A549 (cell line): ENCODE measurements at regions not wholly inside any gene's neighbourhood (a gene's known extent, or its start where the extent isn't known, plus 50 kb on each side); places are given as distances from the start of the nearest gene placed in this dataset.

ENCODE experiments used
- ATAC-seq, 2 experiments: fragments of 200-7000 bp in 1 of 2; fragments of >200 bp in 1 of 2; cut with Nextera tagmentation in 1 of 2; cut with Tn5 transposase in 1 of 2; 3 replicates each; pipeline versions ENCODE4 v1.8.0 to v1.9.1; 2018 to 2020; ENCODE audit warnings: mild to moderate bottlenecking in 1 of 2, moderate library complexity in 1 of 2
- CTCF ChIA-PET: fragments of 300-600 bp; sonication (Branson Sonifier 250); formaldehyde crosslinking; extraction: SDS; loops from one replicate; lab custom pipeline; 2021; ENCODE audit warnings: antibody characterized with exemption, inconsistent platforms; lab: Yijun Ruan, JAX
- POLR2A ChIA-PET: fragments of 350-600 bp; formaldehyde crosslinking; extraction: SDS; loops from one replicate; lab custom pipeline; 2021; ENCODE audit warnings: antibody characterized with exemption, inconsistent platforms; lab: Yijun Ruan, JAX
- DNase-seq, 2 experiments: peaks; one replicate each; pipeline versions ENCODE4 v3.0.0 to v3.0.0-alpha.2; 2011 to 2016; ENCODE audit warnings: low read depth in 1 of 2, low spot score in 1 of 2
- FAIRE-seq: peaks from 2 replicates; lab custom pipeline; 2011; peaks lifted over from hg19 to GRCh38; lab: Jason Lieb, UNC
- H3K27ac ChIP-seq, 2 experiments: fragments of >200 bp; sonication (Bioruptor Twin); formaldehyde crosslinking; 3 replicates each; pipeline ENCODE4 v1.5.1; 2016 to 2017
- H3K4me1 ChIP-seq: fragments of >200 bp; sonication (Bioruptor Twin); formaldehyde crosslinking; 3 replicates; pipeline ENCODE4 v1.6.1; 2016
- H3K4me2 ChIP-seq: fragments of >200 bp; sonication (Bioruptor Twin); formaldehyde crosslinking; 3 replicates; pipeline ENCODE4 v1.6.1; 2016
- H3K4me3 ChIP-seq: fragments of >200 bp; sonication (Bioruptor Twin); formaldehyde crosslinking; 3 replicates; pipeline ENCODE4 v1.5.1; 2016
- H3K9me3 ChIP-seq: fragments of >200 bp; sonication (Bioruptor Twin); formaldehyde crosslinking; 3 replicates; pipeline ENCODE4 v1.6.1; 2016
- ATOH8 ChIP-seq: fragments of 250-450 bp; sonication (Bioruptor Pico); IDR thresholded peaks from 2 replicates; pipeline ENCODE4 v1.5.0; 2020; ENCODE audit warnings: low read depth, mild to moderate bottlenecking, moderate library complexity
- CBX8 ChIP-seq: fragments of 200-600 bp; sonication (generic); IDR thresholded peaks from 2 replicates; pipeline ENCODE4 v1.6.1; 2016
- CEBPB ChIP-seq, 2 experiments: fragments of >200 bp in 1 of 2; sonication (Bioruptor Twin) in 1 of 2; formaldehyde crosslinking in 1 of 2; IDR thresholded peaks; 2 replicates each; pipeline ENCODE4 v1.6.1; 2012 to 2016
- CHD4 ChIP-seq: fragments of 200-600 bp; sonication (generic); IDR thresholded peaks from 2 replicates; pipeline ENCODE4 v1.6.1; 2016; ENCODE audit warnings: antibody characterized with exemption, mild to moderate bottlenecking, borderline replicate concordance
- CTCF ChIP-seq: fragments of >200 bp; sonication (Bioruptor Twin); formaldehyde crosslinking; IDR thresholded peaks from 3 replicates; pipeline ENCODE4 v1.5.1; 2016
- E2F6 ChIP-seq: IDR thresholded peaks from 2 replicates; pipeline ENCODE4 v1.6.1; 2012; ENCODE audit warnings: low read depth, borderline replicate concordance
- ESRRA ChIP-seq: fragments of 150-350 bp; IDR thresholded peaks from 2 replicates; pipeline ENCODE4 v1.6.1; 2014; ENCODE audit warnings: mild to moderate bottlenecking, low read length, borderline replicate concordance
- FOSL2 ChIP-seq, 2 experiments: fragments of 450-650 bp in 1 of 2; fragments of >200 bp in 1 of 2; sonication (Bioruptor Twin) in 1 of 2; formaldehyde crosslinking; IDR thresholded peaks; 2 replicates each; pipeline versions ENCODE4 v1.5.0 to v1.6.1; 2016 to 2020; ENCODE audit warnings: mild to moderate bottlenecking in 1 of 2, moderate library complexity in 1 of 2
- HDAC2 ChIP-seq: fragments of 200-600 bp; sonication (generic); IDR thresholded peaks from 2 replicates; pipeline ENCODE4 v1.6.1; 2016
- HEYL ChIP-seq: fragments of 250-450 bp; sonication (Bioruptor Pico); IDR thresholded peaks from 2 replicates; pipeline ENCODE4 v1.8.0; 2021; ENCODE audit warnings: mild to moderate bottlenecking, moderate library complexity
- HOXA7 ChIP-seq: fragments of 250-450 bp; sonication (Bioruptor Pico); IDR thresholded peaks from 2 replicates; pipeline ENCODE4 v1.5.0; 2020; ENCODE audit warnings: mild to moderate bottlenecking, moderate library complexity
- HOXB5 ChIP-seq: fragments of 250-450 bp; sonication (Bioruptor Pico); IDR thresholded peaks from 2 replicates; pipeline ENCODE4 v1.5.0; 2020; ENCODE audit warnings: mild to moderate bottlenecking, moderate library complexity
- JUNB ChIP-seq: fragments of >200 bp; sonication (Bioruptor Twin); formaldehyde crosslinking; IDR thresholded peaks from 2 replicates; pipeline ENCODE4 v1.6.1; 2016
- KDM5A ChIP-seq: fragments of 200-600 bp; sonication (generic); IDR thresholded peaks from 2 replicates; pipeline ENCODE4 v1.6.1; 2016; ENCODE audit warnings: antibody characterized with exemption, mild to moderate bottlenecking
- MAX ChIP-seq: IDR thresholded peaks from 2 replicates; pipeline ENCODE4 v1.6.1; 2012
- NFE2L2 ChIP-seq: fragments of 150-350 bp; conservative IDR thresholded peaks from 2 replicates; pipeline ENCODE4 v1.6.1; 2014; ENCODE audit warnings: low read length
- NPAS2 ChIP-seq: fragments of 250-450 bp; sonication (Bioruptor Pico); IDR thresholded peaks from 2 replicates; pipeline ENCODE4 v1.8.0; 2022; ENCODE audit warnings: mild to moderate bottlenecking, moderate library complexity, borderline replicate concordance
- POLR2A ChIP-seq: IDR thresholded peaks from 2 replicates; pipeline ENCODE4 v1.6.1; 2012; ENCODE audit warnings: mild to moderate bottlenecking, low read length
- POLR2AphosphoS2 ChIP-seq: conservative IDR thresholded peaks from 2 replicates; pipeline ENCODE4 v1.6.1; 2012; ENCODE audit warnings: low read length, improper control_type of control experiment, inconsistent platforms
- RAD21 ChIP-seq, 2 experiments: fragments of >200 bp in 1 of 2; sonication (Bioruptor Twin) in 1 of 2; formaldehyde crosslinking in 1 of 2; IDR thresholded peaks in 1 of 2; conservative IDR thresholded peaks in 1 of 2; 2 replicates in 1 of 2; 3 replicates in 1 of 2; pipeline ENCODE4 v1.6.1; 2012 to 2018; ENCODE audit warnings: inconsistent platforms in 1 of 2
- RFX5 ChIP-seq: fragments of 450-650 bp; IDR thresholded peaks from 2 replicates; pipeline ENCODE4 v1.7.1; 2014; ENCODE audit warnings: antibody characterized with exemption, mild to moderate bottlenecking, moderate library complexity
- RNF2 ChIP-seq: fragments of 200-600 bp; sonication (generic); IDR thresholded peaks from 2 replicates; pipeline ENCODE4 v1.6.1; 2016; ENCODE audit warnings: low read depth, mild to moderate bottlenecking, antibody characterized with exemption, moderate library complexity, borderline replicate concordance
- SMC3 ChIP-seq: fragments of >200 bp; sonication (Bioruptor Twin); formaldehyde crosslinking; IDR thresholded peaks from 3 replicates; pipeline ENCODE4 v1.6.1; 2018; ENCODE audit warnings: inconsistent platforms
- SREBF2 ChIP-seq: fragments of 450-650 bp; IDR thresholded peaks from 2 replicates; pipeline ENCODE4 v1.6.1; 2014; ENCODE audit warnings: mild to moderate bottlenecking, moderate library complexity
- TP53 ChIP-seq: fragments of 250-450 bp; sonication (Bioruptor Pico); IDR thresholded peaks from 2 replicates; pipeline ENCODE4 v1.5.0; 2021; ENCODE audit warnings: mild to moderate bottlenecking, moderate library complexity
- ZC3H11A ChIP-seq: fragments of 450-650 bp; IDR thresholded peaks from 2 replicates; pipeline ENCODE4 v1.6.1; 2014; ENCODE audit warnings: antibody characterized with exemption, mild to moderate bottlenecking
- ZNF302 ChIP-seq: fragments of 250-450 bp; sonication (Bioruptor Pico); IDR thresholded peaks from 2 replicates; pipeline ENCODE4 v1.9.0; 2021; ENCODE audit warnings: inconsistent platforms, mild to moderate bottlenecking, moderate library complexity
- WGBS: methylation state at CpG from one replicate; pipeline ENCODE4 v1.1.6; 2017; ENCODE audit errors: missing lambda C conversion rate; 5-methylcytosine and 5-hydroxymethylcytosine counted together

- TF ChIP-seq HEYL (CRISPR knock-in tag) (no peak), ZC3H11A (no peak), ZNF302 (CRISPR knock-in tag) (no peak), RNF2 (no peak), ESRRA (no peak), TP53 (CRISPR knock-in tag) (no peak), POLR2A (no peak), SREBF2 (no peak), HOXA7 (CRISPR knock-in tag) (no peak), CTCF (no peak), SMC3 (no peak), RFX5 (no peak), NPAS2 (no peak), POLR2AphosphoS2 (no peak), RAD21 (conservative IDR thresholded peaks at IDR 0.05 in 1 of 2, IDR thresholded peaks at IDR 0.05 in 1 of 2) (no peak), HOXB5 (CRISPR knock-in tag) (no peak), MAX (no peak)
- TF ChIP-seq, all 56 proteins: peak for 0
- 70% methylated on average over 4 of the region's 4 CpGs for WGBS
- no peak for DNase-seq
- no peaks in the 10 kb centered on the region for H3K9me3 ChIP-seq
- FAIRE-seq = no peak
- H3K4me2 ChIP-seq = no peak overlapping the region
- H3K4me3 ChIP-seq = no peak overlapping the region
- no peaks in the 10 kb centered on the region for H3K4me1 ChIP-seq
- no peak overlapping the region for H3K27ac ChIP-seq
- ATAC-seq = no peak
- ChIA-PET CTCF (no interaction called here), POLR2A (no interaction called here)
Measured at GRCh38 chr17:65368341-65368740, 193.1 kb downstream of the AXIN2 start.

- Histone ChIP-seq H3K4me2 (no peak overlapping the region), H3K9me3 (no peaks in the 10 kb centered on the region), H3K4me3 (no peak overlapping the region)
- CTCF ChIA-PET = interaction anchor here (1.2 to 1.5 kb wide), 3 partner anchors 13 to 135 kb away, joined by 3 to 5 read pairs (median 5); no protein-coding TSS in a partner anchor
- no peak for ATAC-seq
- no peak for FAIRE-seq
- POLR2A ChIA-PET = no interaction called here
- DNase-seq = no peak
- TF ChIP-seq ESRRA (no peak), HEYL (CRISPR knock-in tag) (no peak), E2F6 (no peak), NFE2L2 (no peak)
- TF ChIP-seq, all 56 proteins: peak for 0
- Histone ChIP-seq H3K4me1 (no peaks in the 10 kb centered on the region), H3K27ac (no peak overlapping the region)
- WGBS = 58% methylated on average over 15 of the region's 15 CpGs
Measured at GRCh38 chr17:65366102-65366844, 195.2 kb downstream of the AXIN2 start.

- Histone ChIP-seq H3K4me2 (no peak overlapping the region), H3K4me3 (no peak overlapping the region), H3K4me1 (no peaks in the 10 kb centered on the region), H3K9me3 (no peaks in the 10 kb centered on the region), H3K27ac (no peak overlapping the region)
- ATAC-seq = no peak
- ChIA-PET POLR2A (interaction anchor here (0.6 kb wide), 1 partner anchor 121 kb away, joined by 3 read pairs; no protein-coding TSS in a partner anchor), CTCF (interaction anchor here (0.6 to 1.8 kb wide), 8 partner anchors 10 to 517 kb away, joined by 3 to 7 read pairs (median 4); no protein-coding TSS in a partner anchor)
- WGBS = 67% methylated on average over 11 of the region's 11 CpGs
- FAIRE-seq = no peak
- TF ChIP-seq POLR2A = no peak
- TF ChIP-seq SMC3 = no peak
- no peak for TF ChIP-seq JUNB
- TF ChIP-seq E2F6 = no peak
- no peak for TF ChIP-seq POLR2AphosphoS2
- TF ChIP-seq CHD4 = no peak
- TF ChIP-seq HOXB5 (CRISPR knock-in tag) = no peak
- TF ChIP-seq HEYL (CRISPR knock-in tag) = no peak
- TF ChIP-seq ZC3H11A = no peak
- TF ChIP-seq ESRRA = no peak
- no peak for TF ChIP-seq SREBF2
- TF ChIP-seq CBX8 = no peak
- TF ChIP-seq CEBPB (IDR thresholded peaks at IDR 0.05) = no peak
- TF ChIP-seq FOSL2 (IDR thresholded peaks at IDR 0.05) = no peak
- TF ChIP-seq FOSL2 (CRISPR knock-in tag; IDR thresholded peaks at IDR 0.05) = no peak
- no peak for TF ChIP-seq HDAC2
- TF ChIP-seq KDM5A = no peak
- no peak for TF ChIP-seq ATOH8 (CRISPR knock-in tag)
- DNase-seq = no peak
Measured at GRCh38 chr17:65365169-65365568, 196.3 kb downstream of the AXIN2 start.
